ENCODE measurements at regions not wholly inside any gene's neighbourhood (a gene's known extent, or its start where the extent isn't known, plus 50 kb on each side); places are given as distances from the start of the nearest gene placed in this dataset.

DNA sequence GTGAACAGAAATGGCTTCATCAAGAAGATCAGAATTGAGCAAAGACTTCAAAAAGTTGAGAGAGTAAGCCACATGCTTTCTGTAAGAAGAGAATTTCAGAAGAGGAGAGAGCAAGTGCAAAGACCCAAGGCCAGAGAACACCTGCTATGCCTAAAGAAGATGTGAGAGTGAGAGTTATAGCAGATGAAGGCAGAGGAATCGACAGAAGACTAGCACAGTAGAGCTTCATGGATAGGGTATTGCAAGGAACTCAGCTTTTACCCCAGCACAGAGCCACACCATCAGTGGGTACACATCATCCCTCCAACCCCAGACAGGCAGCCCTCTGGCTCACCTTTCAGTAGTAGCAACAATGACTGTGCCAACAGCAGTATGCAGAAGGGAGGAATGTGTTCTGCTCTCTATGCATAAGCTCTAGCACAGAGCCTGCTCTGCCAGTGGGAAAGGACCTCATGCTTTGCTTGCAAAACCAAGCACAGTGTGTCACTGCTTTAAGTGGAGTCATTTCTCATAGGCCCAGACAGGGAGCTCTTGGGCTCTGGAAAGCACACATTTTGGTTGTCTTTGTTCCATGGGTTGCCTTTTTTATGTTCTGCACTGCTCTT is 318.6 kb downstream of the NAF1 start:
- DNase-seq (ENCODE audit: unreplicated experiment) = no peak
- TF ChIP-seq, protein P1, sequence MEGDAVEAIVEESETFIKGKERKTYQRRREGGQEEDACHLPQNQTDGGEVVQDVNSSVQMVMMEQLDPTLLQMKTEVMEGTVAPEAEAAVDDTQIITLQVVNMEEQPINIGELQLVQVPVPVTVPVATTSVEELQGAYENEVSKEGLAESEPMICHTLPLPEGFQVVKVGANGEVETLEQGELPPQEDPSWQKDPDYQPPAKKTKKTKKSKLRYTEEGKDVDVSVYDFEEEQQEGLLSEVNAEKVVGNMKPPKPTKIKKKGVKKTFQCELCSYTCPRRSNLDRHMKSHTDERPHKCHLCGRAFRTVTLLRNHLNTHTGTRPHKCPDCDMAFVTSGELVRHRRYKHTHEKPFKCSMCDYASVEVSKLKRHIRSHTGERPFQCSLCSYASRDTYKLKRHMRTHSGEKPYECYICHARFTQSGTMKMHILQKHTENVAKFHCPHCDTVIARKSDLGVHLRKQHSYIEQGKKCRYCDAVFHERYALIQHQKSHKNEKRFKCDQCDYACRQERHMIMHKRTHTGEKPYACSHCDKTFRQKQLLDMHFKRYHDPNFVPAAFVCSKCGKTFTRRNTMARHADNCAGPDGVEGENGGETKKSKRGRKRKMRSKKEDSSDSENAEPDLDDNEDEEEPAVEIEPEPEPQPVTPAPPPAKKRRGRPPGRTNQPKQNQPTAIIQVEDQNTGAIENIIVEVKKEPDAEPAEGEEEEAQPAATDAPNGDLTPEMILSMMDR (IDR thresholded peaks at IDR 0.05; ENCODE audit: unreplicated experiment) = no peak
- ChIA-PET CTCF (interaction anchor here (0.6 to 0.7 kb wide), 2 partner anchors 10 to 328 kb away, joined by 3 read pairs; no protein-coding TSS in a partner anchor), POLR2A (no interaction called here)
- Mint-ChIP-seq H3K27me3 (ENCODE audit: insufficient read depth, unreplicated experiment) (no peaks in the 10 kb centered on the region), H3K4me3 (ENCODE audit: unreplicated experiment) (no peak overlapping the region), H3K36me3 (ENCODE audit: insufficient read depth, unreplicated experiment) (no peaks in the 10 kb centered on the region), H3K9me3 (ENCODE audit: unreplicated experiment) (no peaks in the 10 kb centered on the region), H3K4me1 (ENCODE audit: insufficient read depth, unreplicated experiment) (no peaks in the 10 kb centered on the region), H3K27ac (ENCODE audit: low read depth, unreplicated experiment) (no peak overlapping the region)
- intact Hi-C loops (cut with micrococcal nuclease) = no loop called here
- BruUV-seq (replicated peaks) = no TSS peak

DNA sequence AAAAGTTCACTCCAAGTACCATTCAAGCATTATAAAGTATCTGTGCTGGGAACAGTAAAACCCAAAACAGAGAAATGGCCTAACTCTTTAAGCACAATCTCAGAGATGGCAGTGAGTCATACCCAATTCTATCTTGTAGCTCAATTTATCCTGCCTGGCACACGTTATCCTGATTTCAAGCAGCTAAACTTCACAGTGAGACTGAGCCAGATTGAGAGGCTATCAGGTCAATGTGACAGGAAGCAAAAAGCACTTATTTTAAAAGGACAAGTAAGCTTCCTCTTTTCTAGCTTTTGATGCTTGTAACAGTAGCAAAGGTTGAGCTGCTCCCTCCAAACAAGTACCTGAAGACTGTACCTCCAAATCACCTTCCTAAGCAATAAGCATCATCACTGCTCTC is 324.9 kb downstream of the NAF1 start:
- DNase-seq (ENCODE audit: unreplicated experiment) = no peak
- CTCF ChIA-PET = no interaction called here
- peaks cover 7% of the 10 kb centered on the region for H3K9me3 Mint-ChIP-seq (ENCODE audit: unreplicated experiment)
- no peak overlapping the region for H3K27ac Mint-ChIP-seq (ENCODE audit: low read depth, unreplicated experiment)
- no peaks in the 10 kb centered on the region for H3K36me3 Mint-ChIP-seq (ENCODE audit: insufficient read depth, unreplicated experiment)
- no peaks in the 10 kb centered on the region for H3K27me3 Mint-ChIP-seq (ENCODE audit: insufficient read depth, unreplicated experiment)
- POLR2A ChIA-PET = no interaction called here
- TF ChIP-seq, protein P1 (IDR thresholded peaks at IDR 0.05; ENCODE audit: unreplicated experiment) = no peak
- no peak overlapping the region for H3K4me3 Mint-ChIP-seq (ENCODE audit: unreplicated experiment)
- BruUV-seq (replicated peaks) = no TSS peak
- intact Hi-C loops (cut with micrococcal nuclease) = no loop called here
- no peaks in the 10 kb centered on the region for H3K4me1 Mint-ChIP-seq (ENCODE audit: insufficient read depth, unreplicated experiment)

DNA sequence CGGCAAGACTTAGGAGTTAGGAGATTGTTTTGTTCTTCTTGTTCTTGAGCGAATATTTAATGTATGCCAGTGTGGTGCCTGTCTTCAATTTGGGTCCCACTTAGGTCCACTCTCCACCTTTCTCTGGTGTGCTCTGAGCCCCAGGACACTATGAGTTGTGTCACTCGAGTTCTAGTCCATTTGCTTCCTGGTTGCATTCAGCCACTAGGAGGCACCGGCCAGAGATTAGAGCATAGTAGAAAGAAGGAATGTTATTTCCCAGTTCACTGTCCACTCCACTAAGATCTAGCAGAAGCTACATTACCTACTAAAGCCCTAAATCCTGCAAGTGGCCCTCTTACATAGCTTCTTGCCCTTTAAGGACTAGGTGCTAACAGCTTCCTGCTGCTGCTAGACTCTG is 326.9 kb downstream of the NAF1 start:
- DNase-seq (ENCODE audit: unreplicated experiment) = no peak
- Mint-ChIP-seq H3K36me3 (ENCODE audit: insufficient read depth, unreplicated experiment) (no peaks in the 10 kb centered on the region), H3K4me1 (ENCODE audit: insufficient read depth, unreplicated experiment) (no peaks in the 10 kb centered on the region), H3K4me3 (ENCODE audit: unreplicated experiment) (no peak overlapping the region), H3K27ac (ENCODE audit: low read depth, unreplicated experiment) (no peak overlapping the region), H3K27me3 (ENCODE audit: insufficient read depth, unreplicated experiment) (no peaks in the 10 kb centered on the region), H3K9me3 (ENCODE audit: unreplicated experiment) (peaks cover 7% of the 10 kb centered on the region)
- intact Hi-C loops (cut with micrococcal nuclease) = no loop called here
- ChIA-PET POLR2A (no interaction called here), CTCF (no interaction called here)
- BruUV-seq (replicated peaks) = no TSS peak
- TF ChIP-seq, protein P1 (IDR thresholded peaks at IDR 0.05; ENCODE audit: unreplicated experiment) = no peak

DNA sequence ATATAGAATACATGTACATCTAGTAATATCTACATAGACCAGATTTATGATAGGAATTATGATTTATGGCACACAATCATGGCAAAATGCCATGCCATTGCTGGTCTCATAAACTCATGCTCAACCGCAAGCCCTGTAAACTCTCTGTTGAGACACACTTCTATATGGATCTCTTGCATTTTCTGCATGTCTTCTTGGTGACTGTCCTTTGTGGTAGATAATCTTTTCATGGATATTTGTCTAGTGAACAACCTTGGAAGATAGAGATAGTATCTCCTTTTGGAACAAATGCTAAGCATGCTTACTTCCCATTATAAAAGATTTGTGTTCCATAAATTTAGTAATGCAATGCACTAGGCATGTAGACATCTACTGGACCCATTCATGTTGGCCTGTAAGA is 328.0 kb downstream of the NAF1 start:
- Mint-ChIP-seq H3K27ac (ENCODE audit: low read depth, unreplicated experiment) (no peak overlapping the region), H3K27me3 (ENCODE audit: insufficient read depth, unreplicated experiment) (no peaks in the 10 kb centered on the region), H3K4me3 (ENCODE audit: unreplicated experiment) (no peak overlapping the region), H3K4me1 (ENCODE audit: insufficient read depth, unreplicated experiment) (no peaks in the 10 kb centered on the region), H3K36me3 (ENCODE audit: insufficient read depth, unreplicated experiment) (no peaks in the 10 kb centered on the region), H3K9me3 (ENCODE audit: unreplicated experiment) (peaks cover 7% of the 10 kb centered on the region)
- ChIA-PET CTCF (no interaction called here), POLR2A (interaction anchor here (0.6 kb wide), 1 partner anchor 1018 kb away, joined by 3 read pairs; no protein-coding TSS in a partner anchor)
- DNase-seq (ENCODE audit: unreplicated experiment) = peak; percentile 34
- BruUV-seq (replicated peaks) = no TSS peak
- TF ChIP-seq, protein P1 (IDR thresholded peaks at IDR 0.05; ENCODE audit: unreplicated experiment) = no peak
- intact Hi-C loops (cut with micrococcal nuclease) = no loop called here

Measured in MCF 10A (cell line).